Fibroblast of villous mesenchyme (primary cell): ENCODE measurements at regions not wholly inside any gene's neighbourhood (a gene's known extent, or its start where the extent isn't known, plus 50 kb on each side); places are given as distances from the start of the nearest gene placed in this dataset.

Source experiments
- DNase-seq: peaks from one replicate; pipeline ENCODE4 v3.0.0-alpha.2; 2010; ENCODE audit warnings: low read depth
- H3K4me3 ChIP-seq: 2 replicates; pipeline ENCODE4 v1.5.1; 2011; ENCODE audit warnings: low read depth, mild to moderate bottlenecking, low read length
- TF ChIP-seq, protein P1 (sequence below): IDR thresholded peaks from 2 replicates; pipeline ENCODE4 v1.5.1; 2012; ENCODE audit warnings: low read depth, mild to moderate bottlenecking, low read length; ENCODE audit not compliant: insufficient read depth

DNA sequence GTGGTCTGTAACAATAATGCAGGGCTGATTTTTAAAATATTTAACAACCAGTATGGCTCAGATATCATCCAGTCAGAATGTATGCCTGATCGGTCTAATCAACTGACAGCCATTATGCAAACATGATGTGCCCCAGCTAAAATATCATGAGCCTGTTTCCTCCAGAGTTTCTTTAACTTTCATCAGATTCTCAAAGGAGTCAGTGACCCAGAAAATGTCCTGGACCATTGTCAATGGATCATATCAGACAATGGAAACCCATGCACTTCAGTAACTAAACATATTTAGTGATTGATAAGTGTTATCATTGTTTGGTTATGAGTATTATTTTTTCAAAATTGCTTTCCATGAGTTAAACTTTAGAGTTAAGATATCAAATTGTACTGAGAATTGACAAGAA lies 173.5 kb downstream of the LMBRD1 start:
- no peak overlapping the region for H3K4me3 ChIP-seq
- TF ChIP-seq, protein P1, sequence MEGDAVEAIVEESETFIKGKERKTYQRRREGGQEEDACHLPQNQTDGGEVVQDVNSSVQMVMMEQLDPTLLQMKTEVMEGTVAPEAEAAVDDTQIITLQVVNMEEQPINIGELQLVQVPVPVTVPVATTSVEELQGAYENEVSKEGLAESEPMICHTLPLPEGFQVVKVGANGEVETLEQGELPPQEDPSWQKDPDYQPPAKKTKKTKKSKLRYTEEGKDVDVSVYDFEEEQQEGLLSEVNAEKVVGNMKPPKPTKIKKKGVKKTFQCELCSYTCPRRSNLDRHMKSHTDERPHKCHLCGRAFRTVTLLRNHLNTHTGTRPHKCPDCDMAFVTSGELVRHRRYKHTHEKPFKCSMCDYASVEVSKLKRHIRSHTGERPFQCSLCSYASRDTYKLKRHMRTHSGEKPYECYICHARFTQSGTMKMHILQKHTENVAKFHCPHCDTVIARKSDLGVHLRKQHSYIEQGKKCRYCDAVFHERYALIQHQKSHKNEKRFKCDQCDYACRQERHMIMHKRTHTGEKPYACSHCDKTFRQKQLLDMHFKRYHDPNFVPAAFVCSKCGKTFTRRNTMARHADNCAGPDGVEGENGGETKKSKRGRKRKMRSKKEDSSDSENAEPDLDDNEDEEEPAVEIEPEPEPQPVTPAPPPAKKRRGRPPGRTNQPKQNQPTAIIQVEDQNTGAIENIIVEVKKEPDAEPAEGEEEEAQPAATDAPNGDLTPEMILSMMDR, result no peak
- DNase-seq, result no peak

DNA sequence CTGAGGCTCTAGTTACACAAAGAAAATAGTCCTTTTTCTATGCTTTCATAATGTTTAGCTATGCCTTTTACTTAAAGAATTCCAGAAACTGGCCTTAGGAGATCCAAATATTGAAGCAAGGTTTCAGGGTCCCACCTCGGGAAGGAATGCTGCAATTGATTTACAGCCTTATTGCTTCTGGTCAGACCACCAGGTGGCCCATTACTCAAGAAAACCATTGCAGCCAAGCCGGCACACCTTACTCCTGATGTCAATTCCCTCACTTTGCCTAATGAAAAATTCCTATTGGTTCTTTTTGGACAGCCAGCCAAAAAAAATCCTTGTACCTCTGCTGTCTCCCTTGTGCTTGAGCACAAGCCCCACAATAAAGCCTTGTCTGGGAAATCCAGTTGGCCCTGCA lies 173.9 kb downstream of the LMBRD1 start:
- no peak overlapping the region for H3K4me3 ChIP-seq
- TF ChIP-seq, protein P1, result no peak
- no peak for DNase-seq

DNA sequence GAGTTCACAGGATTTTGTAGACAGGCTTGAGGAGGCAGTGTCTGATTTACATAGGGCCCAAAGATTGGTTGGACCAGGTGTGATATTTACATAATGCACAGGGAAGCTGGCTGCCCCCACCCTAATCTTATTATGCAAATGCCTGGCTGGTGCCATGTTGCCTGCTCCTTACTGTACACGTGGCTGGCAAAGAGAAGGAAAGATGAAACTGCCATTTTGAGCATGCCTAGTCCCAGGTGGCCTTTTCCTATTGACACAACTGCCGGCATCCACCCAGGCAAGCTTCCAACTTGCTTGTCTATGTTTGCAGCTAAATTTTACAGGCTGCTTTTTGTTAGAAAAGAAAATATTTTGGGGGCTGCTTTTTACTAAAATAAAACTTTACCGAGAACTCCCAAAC lies 174.6 kb downstream of the LMBRD1 start:
- H3K4me3 ChIP-seq, result no peak overlapping the region
- DNase-seq, result no peak
- TF ChIP-seq, protein P1, result no peak

DNA sequence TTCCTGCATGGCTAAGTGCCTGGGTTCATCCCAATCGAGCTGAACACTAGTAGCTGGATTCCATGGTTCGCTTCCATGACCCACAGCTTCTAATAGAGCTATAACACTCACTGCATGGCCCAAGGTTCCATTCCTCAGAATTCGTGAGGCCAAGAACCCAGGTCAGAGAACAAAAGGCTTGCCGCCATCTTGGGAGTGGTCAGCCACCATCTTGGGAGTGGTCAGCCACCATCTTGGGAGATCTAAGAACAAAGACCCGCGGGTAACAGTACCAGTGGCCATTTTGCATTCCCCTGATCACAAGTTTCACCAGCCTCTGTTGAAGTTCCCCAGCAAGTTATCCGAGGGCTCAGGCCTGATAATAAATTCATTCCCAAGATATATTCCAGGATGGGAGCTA lies 179.6 kb downstream of the LMBRD1 start:
- H3K4me3 ChIP-seq, result no peak overlapping the region
- TF ChIP-seq, protein P1, result no peak
- DNase-seq, result no peak

DNA sequence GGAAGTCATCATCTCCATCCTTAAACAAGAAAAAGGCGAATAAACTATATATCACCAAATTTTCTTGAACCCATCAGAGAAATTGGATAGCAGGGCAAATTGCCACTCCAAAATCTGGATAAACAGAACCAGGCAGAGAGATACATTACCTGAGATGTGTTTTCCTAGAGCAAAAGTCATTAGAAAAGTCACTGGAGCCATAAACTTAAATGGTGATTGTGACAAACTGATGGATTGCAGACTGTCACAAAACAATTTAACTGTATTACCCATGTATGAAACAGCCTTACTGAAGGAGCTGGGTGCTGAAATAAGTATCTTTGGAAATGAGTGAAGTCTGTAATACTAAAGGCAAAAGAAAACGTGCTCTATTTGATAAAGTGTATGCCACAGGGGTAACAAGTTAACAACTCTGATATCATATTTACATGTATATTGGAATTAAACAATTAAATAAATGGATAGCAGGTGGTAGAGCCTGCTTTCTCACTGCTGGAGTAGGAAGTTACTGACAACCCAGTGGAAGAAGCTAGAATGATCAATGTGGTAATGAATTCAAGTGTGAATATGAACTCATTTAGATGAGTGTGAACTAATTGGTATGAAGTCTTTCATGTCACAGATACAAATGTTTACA lies 186.9 kb downstream of the LMBRD1 start:
- H3K4me3 ChIP-seq, result no peak overlapping the region
- TF ChIP-seq, protein P1, result no peak
- DNase-seq, result no peak

DNA sequence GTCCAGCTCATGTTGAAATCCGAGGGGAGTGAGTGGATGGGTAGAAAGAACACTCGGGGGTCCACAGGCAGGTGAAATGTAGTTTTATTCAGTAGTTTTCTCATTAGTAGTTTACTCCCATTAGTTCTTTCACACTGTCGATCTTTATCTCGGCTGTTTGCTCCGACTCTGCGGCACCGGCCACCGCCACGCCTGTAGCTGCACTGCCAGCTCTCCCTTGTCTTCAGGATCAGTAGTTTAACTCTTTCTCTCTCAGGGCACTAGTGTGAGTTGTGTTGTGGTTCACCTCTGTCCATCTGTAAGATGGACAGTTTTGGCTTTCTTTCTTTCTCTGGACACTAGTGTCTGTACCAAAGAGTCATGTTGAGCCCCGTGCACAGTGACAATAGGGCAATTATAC lies 195.7 kb downstream of the LMBRD1 start:
- DNase-seq, result no peak
- TF ChIP-seq, protein P1, result no peak

DNA sequence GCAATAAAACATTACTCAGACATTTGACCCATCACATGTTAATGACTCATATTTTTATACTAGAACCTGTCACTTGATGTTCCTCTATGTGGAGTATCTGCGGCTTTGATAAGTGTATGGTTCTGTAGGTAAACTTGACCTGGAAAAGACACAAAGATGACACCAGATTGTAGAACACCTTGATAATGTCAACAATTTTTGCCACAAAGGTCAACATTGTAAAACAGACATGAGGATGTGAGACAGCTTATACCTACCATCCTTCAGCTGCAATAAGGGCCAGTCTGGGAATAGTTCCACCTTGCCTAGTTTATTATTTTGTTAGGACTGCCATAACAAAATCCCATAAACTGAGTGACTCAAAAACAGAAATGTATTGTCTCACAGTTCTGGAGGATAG lies 202.4 kb downstream of the LMBRD1 start:
- no peak for DNase-seq
- TF ChIP-seq, protein P1, result no peak
- no peak overlapping the region for H3K4me3 ChIP-seq

More for the DNA sequence above, 195.7 kb downstream of the LMBRD1 start:
- no peak overlapping the region for H3K4me3 ChIP-seq
